HG03442 (cell line): ENCODE measurements at regions not wholly inside any gene's neighbourhood (a gene's known extent, or its start where the extent isn't known, plus 50 kb on each side); places are given as distances from the start of the nearest gene placed in this dataset.
"Not testable (repeated sequence)": the region's sequence is repeated elsewhere in the genome, so short reads cannot be mapped to it uniquely, and the experiment has no call there.

ENCODE experiments used
- ATAC-seq: cut with Tn5 transposase; IDR thresholded peaks from one replicate; pipeline ENCODE4 v1.9.1; 2021; ENCODE audit warnings: mild to moderate bottlenecking, moderate library complexity; ENCODE audit not compliant: unreplicated experiment

GRCh38 chr3:66552846-66553245 is 52.0 kb upstream of the LRIG1 start:
- no peak for ATAC-seq

GRCh38 chr3:66553441-66554113 is 52.8 kb upstream of the LRIG1 start:
- ATAC-seq = no peak

- ATAC-seq = no peak
These were observed 53.4 kb upstream of the LRIG1 start for GRCh38 chr3:66554178-66554577.

GRCh38 chr3:66555214-66555844 is 54.5 kb upstream of the LRIG1 start:
- no peak for ATAC-seq

GRCh38 chr3:66557170-66557569 is 56.3 kb upstream of the LRIG1 start:
- no peak for ATAC-seq

- not testable (repeated sequence) for ATAC-seq
These were observed 59.1 kb upstream of the LRIG1 start for GRCh38 chr3:66559924-66560323.

- no peak for ATAC-seq
These were observed 60.5 kb upstream of the LRIG1 start for GRCh38 chr3:66561367-66561766.

GRCh38 chr3:66565301-66565700 is 64.5 kb upstream of the LRIG1 start:
- no peak for ATAC-seq

GRCh38 chr3:66567077-66567476 is 66.3 kb upstream of the LRIG1 start:
- ATAC-seq = no peak

- no peak for ATAC-seq
These were observed 71.4 kb upstream of the LRIG1 start for GRCh38 chr3:66572090-66572675.

GRCh38 chr3:66572938-66573710 is 72.3 kb upstream of the LRIG1 start:
- no peak for ATAC-seq

GRCh38 chr3:66574091-66574490 is 73.3 kb upstream of the LRIG1 start:
- no peak for ATAC-seq

GRCh38 chr3:66577426-66578203 is 76.8 kb upstream of the LRIG1 start:
- ATAC-seq = no peak

GRCh38 chr3:66581256-66581655 is 80.4 kb upstream of the LRIG1 start:
- no peak for ATAC-seq

- peak; percentile 94 for ATAC-seq
These were observed 82.0 kb upstream of the LRIG1 start for GRCh38 chr3:66582721-66583423.

- no peak for ATAC-seq
These were observed 82.7 kb upstream of the LRIG1 start for GRCh38 chr3:66583424-66584040.

GRCh38 chr3:66585520-66586095 is 84.8 kb upstream of the LRIG1 start:
- ATAC-seq = no peak

GRCh38 chr3:66586853-66587252 is 86.0 kb upstream of the LRIG1 start:
- ATAC-seq = no peak

GRCh38 chr3:66588340-66588847 is 87.6 kb upstream of the LRIG1 start:
- ATAC-seq = no peak
